Natural killer cell (primary cell): ENCODE measurements at regions not wholly inside any gene's neighbourhood (a gene's known extent, or its start where the extent isn't known, plus 50 kb on each side); places are given as distances from the start of the nearest gene placed in this dataset.

Experiments
- ATAC-seq, 3 donors: fragments of 150-1000 bp in 2 of 3; fragments of 200-7000 bp in 1 of 3; cut with Tn5 transposase; 1 replicate in 1 of 3; 2 replicates in 2 of 3; pipeline ENCODE4 v1.10.0; 2021; ENCODE audit warnings: mild to moderate bottlenecking in 2 of 3, moderate library complexity in 2 of 3
- DNase-seq, 2 donors: peaks; one replicate each; pipeline versions ENCODE4 v3.0.0 to v3.0.0-alpha.2; 2013 to 2021; ENCODE audit warnings: mixed read lengths in 1 of 2
- H3K27ac ChIP-seq: one replicate; pipeline ENCODE4 v1.5.1; 2013; ENCODE audit warnings: mild to moderate bottlenecking, low read length
- H3K27me3 ChIP-seq: one replicate; pipeline ENCODE4 v1.6.1; 2013; ENCODE audit warnings: low read length; ENCODE audit not compliant: control insufficient read depth, insufficient read depth
- H3K36me3 ChIP-seq: one replicate; pipeline ENCODE4 v1.6.1; 2013; ENCODE audit warnings: low read length; ENCODE audit not compliant: control insufficient read depth, insufficient read depth
- H3K4me1 ChIP-seq: one replicate; pipeline ENCODE4 v1.6.1; 2013; ENCODE audit warnings: low read length; ENCODE audit not compliant: control insufficient read depth, insufficient read depth
- H3K4me3 ChIP-seq: one replicate; pipeline ENCODE4 v1.5.1; 2013; ENCODE audit warnings: low read length
- H3K9me3 ChIP-seq: one replicate; pipeline ENCODE4 v1.6.1; 2013; ENCODE audit warnings: low read length; ENCODE audit not compliant: control insufficient read depth, insufficient read depth
- H3K27ac Mint-ChIP-seq, 2 donors: one replicate each; pipeline ENCODE4 v1.8.0; 2022; ENCODE audit warnings: mild to moderate bottlenecking in 2 of 2, mixed read lengths in 2 of 2, moderate library complexity in 1 of 2
- H3K27me3 Mint-ChIP-seq, 2 donors: one replicate each; pipeline ENCODE4 v1.8.0; 2022; ENCODE audit warnings: low read depth in 2 of 2, mixed read lengths in 2 of 2
- H3K36me3 Mint-ChIP-seq: one replicate; pipeline ENCODE4 v1.8.0; 2022; ENCODE audit warnings: mixed read lengths
- H3K4me1 Mint-ChIP-seq, 2 donors: one replicate each; pipeline ENCODE4 v1.8.0; 2022; ENCODE audit warnings: mixed read lengths in 2 of 2
- H3K4me3 Mint-ChIP-seq: one replicate; pipeline ENCODE4 v1.8.0; 2022; ENCODE audit warnings: mild to moderate bottlenecking, moderate library complexity, mixed read lengths
- H3K9me3 Mint-ChIP-seq, 2 donors: one replicate each; pipeline ENCODE4 v1.8.0; 2022; ENCODE audit warnings: mixed read lengths in 2 of 2
- CTCF ChIP-seq: fragments of 200-600 bp; IDR thresholded peaks from one replicate; pipeline ENCODE4 v1.8.0; 2022; ENCODE audit warnings: antibody characterized with exemption
- WGBS: methylation state at CpG from one replicate; pipeline ENCODE4 v1.1.7; 2013; ENCODE audit warnings: missing lambda C conversion rate; ENCODE audit not compliant: insufficient coverage; 5-methylcytosine and 5-hydroxymethylcytosine counted together
- intact Hi-C: fragments of 100-400 bp; cut with micrococcal nuclease; formaldehyde crosslinking; loops from one replicate; pipeline ENCODE4 v1.14.2; 2022

GRCh38 chr1:209387969-209388329 is 195.6 kb upstream of the CAMK1G start:
- TF ChIP-seq CTCF: no peak
- Mint-ChIP-seq H3K36me3 (no peaks in the 10 kb centered on the region), H3K27me3 (peaks cover 0 to 7% of the 10 kb centered on the region in 2 donors), H3K4me1 (no peaks in the 10 kb centered on the region), H3K27ac (no peak overlapping the region), H3K4me3 (no peak overlapping the region), H3K9me3 (peaks cover 0 to 3% of the 10 kb centered on the region in 2 donors)
- DNase-seq (no peak), ATAC-seq (no peak)
- H3K27me3 ChIP-seq: no peaks in the 10 kb centered on the region
- intact Hi-C loops: no loop called here
- no peaks in the 10 kb centered on the region for H3K9me3 ChIP-seq
- no peak overlapping the region for H3K27ac ChIP-seq
- WGBS: 76% methylated on average over 1 of the region's 2 CpGs
- H3K4me3 ChIP-seq: no peak overlapping the region
- H3K36me3 ChIP-seq: no peaks in the 10 kb centered on the region
- no peaks in the 10 kb centered on the region for H3K4me1 ChIP-seq

- 79% methylated on average over 1 of the region's 1 CpG for WGBS
- Mint-ChIP-seq H3K4me3 (no peak overlapping the region), H3K27ac (no peak overlapping the region), H3K9me3 (peaks cover 0 to 3% of the 10 kb centered on the region in 2 donors), H3K4me1 (no peaks in the 10 kb centered on the region), H3K36me3 (no peaks in the 10 kb centered on the region), H3K27me3 (peaks cover 0 to 7% of the 10 kb centered on the region in 2 donors)
- no peak for TF ChIP-seq CTCF
- Histone ChIP-seq H3K4me3 (no peak overlapping the region), H3K27ac (no peak overlapping the region), H3K27me3 (no peaks in the 10 kb centered on the region), H3K9me3 (no peaks in the 10 kb centered on the region), H3K36me3 (no peaks in the 10 kb centered on the region), H3K4me1 (no peaks in the 10 kb centered on the region)
- intact Hi-C loops: no loop called here
- DNase-seq (no peak), ATAC-seq (no peak)
Observed at GRCh38 chr1:209388358-209388757, 195.2 kb upstream of the CAMK1G start.

GRCh38 chr1:209389258-209389657 is 194.3 kb upstream of the CAMK1G start:
- peaks cover 0 to 7% of the 10 kb centered on the region in 2 donors for H3K27me3 Mint-ChIP-seq

More at GRCh38 chr1:209389258-209389657, 194.3 kb upstream of the CAMK1G start:
- H3K4me1 Mint-ChIP-seq: no peaks in the 10 kb centered on the region
- intact Hi-C loops: no loop called here
- peaks cover 0 to 3% of the 10 kb centered on the region in 2 donors for H3K9me3 Mint-ChIP-seq
- Histone ChIP-seq H3K36me3 (no peaks in the 10 kb centered on the region), H3K4me3 (no peak overlapping the region), H3K27me3 (no peaks in the 10 kb centered on the region), H3K4me1 (no peaks in the 10 kb centered on the region), H3K9me3 (no peaks in the 10 kb centered on the region), H3K27ac (no peak overlapping the region)
- H3K4me3 Mint-ChIP-seq: no peak overlapping the region
- H3K36me3 Mint-ChIP-seq: no peaks in the 10 kb centered on the region
- no peak for TF ChIP-seq CTCF
- WGBS: 30% methylated on average over 1 of the region's 1 CpG
- DNase-seq: no peak
- H3K27ac Mint-ChIP-seq: no peak overlapping the region
- ATAC-seq: no peak
